GM23248 (cell line): ENCODE measurements at regions not wholly inside any gene's neighbourhood (a gene's known extent, or its start where the extent isn't known, plus 50 kb on each side); places are given as distances from the start of the nearest gene placed in this dataset.

Experiments
- DNase-seq: peaks from one replicate; pipeline ENCODE4 v3.0.0-alpha.2; 2015
- H2AFZ ChIP-seq: fragments of 200-600 bp; sonication (generic); 2 replicates; pipeline ENCODE4 v1.6.1; 2016; ENCODE audit warnings: antibody characterized with exemption
- H3F3A ChIP-seq: fragments of 200-600 bp; sonication (generic); 2 replicates; pipeline ENCODE4 v1.6.1; 2016; ENCODE audit warnings: mild to moderate bottlenecking, antibody characterized with exemption, mixed run types; ENCODE audit not compliant: insufficient read depth
- H3K27ac ChIP-seq: fragments of 200-600 bp; sonication (generic); 2 replicates; pipeline ENCODE4 v1.5.1; 2016; ENCODE audit warnings: mild to moderate bottlenecking
- H3K27me3 ChIP-seq: fragments of 200-600 bp; sonication (generic); replicated peaks from 2 replicates; pipeline ENCODE4 v1.6.1; 2016; ENCODE audit warnings: mild to moderate bottlenecking; ENCODE audit not compliant: insufficient read depth
- H3K36me3 ChIP-seq: fragments of 200-600 bp; sonication (generic); 2 replicates; pipeline ENCODE4 v1.6.1; 2016; ENCODE audit warnings: low read depth, mild to moderate bottlenecking
- H3K4me1 ChIP-seq: fragments of 200-600 bp; sonication (generic); 2 replicates; pipeline ENCODE4 v1.6.1; 2016; ENCODE audit warnings: mild to moderate bottlenecking; ENCODE audit not compliant: insufficient read depth
- H3K4me2 ChIP-seq: fragments of 200-600 bp; sonication (generic); one replicate; pipeline ENCODE4 v1.6.1; 2016; ENCODE audit warnings: mild to moderate bottlenecking; ENCODE audit not compliant: unreplicated experiment
- H3K4me3 ChIP-seq: fragments of 200-600 bp; sonication (generic); 2 replicates; pipeline ENCODE4 v1.5.1; 2016; ENCODE audit warnings: mild to moderate bottlenecking
- H3K79me2 ChIP-seq: fragments of 200-600 bp; sonication (generic); 2 replicates; pipeline ENCODE4 v1.6.1; 2016; ENCODE audit warnings: mild to moderate bottlenecking; ENCODE audit not compliant: insufficient read depth
- H3K9ac ChIP-seq: fragments of 200-600 bp; sonication (generic); 2 replicates; pipeline ENCODE4 v1.6.1; 2016; ENCODE audit warnings: mild to moderate bottlenecking
- H3K9me2 ChIP-seq: fragments of 200-600 bp; sonication (generic); 2 replicates; pipeline ENCODE4 v1.6.1; 2016; ENCODE audit warnings: mixed run types, mild to moderate bottlenecking, moderate library complexity; ENCODE audit not compliant: insufficient read depth
- H3K9me3 ChIP-seq: fragments of 200-600 bp; sonication (generic); one replicate; pipeline ENCODE4 v1.6.1; 2017; ENCODE audit warnings: low read depth
- H4K20me1 ChIP-seq: fragments of 200-600 bp; sonication (generic); 2 replicates; pipeline ENCODE4 v1.6.0; 2016; ENCODE audit not compliant: insufficient read depth
- EZH2 ChIP-seq: fragments of 200-600 bp; sonication (generic); IDR thresholded peaks from 2 replicates; pipeline ENCODE4 v1.6.1; 2018; ENCODE audit warnings: antibody characterized with exemption, mild to moderate bottlenecking; ENCODE audit not compliant: insufficient read depth, poor library complexity, severe bottlenecking
- EZH2phosphoT487 ChIP-seq: fragments of 200-600 bp; sonication (generic); IDR thresholded peaks from 2 replicates; pipeline ENCODE4 v1.6.1; 2018; ENCODE audit warnings: antibody characterized with exemption, moderate library complexity, mild to moderate bottlenecking, low read depth; ENCODE audit not compliant: insufficient read depth
- WGBS, 2 experiments: methylation state at CpG; one replicate each; pipeline ENCODE4 v1.1.6; 2015 to 2017; ENCODE audit warnings: low lambda C conversion rate in 2 of 2, low coverage in 1 of 2; ENCODE audit errors: missing lambda C conversion rate in 2 of 2; 5-methylcytosine and 5-hydroxymethylcytosine counted together
- in situ Hi-C: fragments of 300-500 bp; cut with MboI; formaldehyde crosslinking; loops from 2 replicates; pipeline ENCODE4 v1.15.0; 2020

DNA sequence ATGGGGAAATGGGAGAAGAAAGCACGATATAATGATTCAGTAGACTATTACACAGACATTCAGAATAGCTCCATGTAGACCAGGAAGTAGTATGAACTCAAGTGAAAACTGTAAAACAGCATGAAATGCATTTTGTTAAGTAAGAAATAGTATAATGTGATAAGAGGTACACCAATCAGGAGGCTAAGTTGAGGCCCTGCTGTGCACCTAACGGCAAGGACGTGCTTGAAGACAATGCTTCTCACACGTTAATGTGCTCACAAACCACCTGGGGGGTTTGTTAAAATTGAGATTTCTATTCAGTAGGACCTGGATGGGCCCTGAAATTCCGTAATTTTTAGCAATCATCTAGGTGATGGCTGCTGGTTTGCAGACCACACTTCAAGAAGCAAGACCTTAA is 178.9 kb upstream of the SULF2 start:
- H3K36me3 ChIP-seq = no peaks in the 10 kb centered on the region
- no peaks in the 10 kb centered on the region for H3K79me2 ChIP-seq
- in situ Hi-C loops = no loop called here
- H3K4me2 ChIP-seq = no peak overlapping the region
- H3K9me2 ChIP-seq = no peaks in the 10 kb centered on the region
- H3F3A ChIP-seq = no peaks in the 10 kb centered on the region
- 47 to 50% methylated on average over 5 of the region's 5 CpGs for WGBS, 2 experiments
- H2AFZ ChIP-seq = no peak overlapping the region
- no peak overlapping the region for H3K9ac ChIP-seq
- no peak for DNase-seq
- no peaks in the 10 kb centered on the region for H4K20me1 ChIP-seq
- no peak for TF ChIP-seq EZH2
- no peak for TF ChIP-seq EZH2phosphoT487
- H3K4me3 ChIP-seq = no peak overlapping the region
- no peaks in the 10 kb centered on the region for H3K9me3 ChIP-seq
- H3K27me3 ChIP-seq = peaks cover 18% of the 10 kb centered on the region; the same call in 1 of the 2 replicates
- no peaks in the 10 kb centered on the region for H3K4me1 ChIP-seq
- H3K27ac ChIP-seq = no peak overlapping the region

DNA sequence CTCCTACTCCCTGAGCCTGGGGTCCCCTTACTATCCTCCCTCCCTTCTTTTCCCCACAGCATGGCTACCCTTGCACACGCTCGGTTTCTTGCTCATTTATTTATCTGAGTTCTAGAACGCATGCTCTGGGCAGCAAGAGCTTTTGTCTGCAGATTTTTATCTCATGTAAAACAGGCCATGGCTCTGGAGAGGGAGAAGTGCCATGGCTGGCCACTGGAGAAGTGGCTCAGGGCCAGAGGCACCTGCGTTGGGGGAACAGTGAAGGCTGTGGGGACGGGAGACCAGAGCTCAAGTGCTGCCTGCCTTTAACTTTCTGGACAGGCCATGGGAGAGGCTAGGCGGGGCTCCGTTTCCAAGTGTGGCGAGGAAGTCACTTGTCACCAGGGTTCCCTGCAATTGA is 177.7 kb upstream of the SULF2 start:
- in situ Hi-C loops = no loop called here
- no peak overlapping the region for H3K4me3 ChIP-seq
- H3K4me1 ChIP-seq = no peaks in the 10 kb centered on the region
- DNase-seq = no peak
- H3K9me3 ChIP-seq = no peaks in the 10 kb centered on the region
- no peak overlapping the region for H2AFZ ChIP-seq
- no peaks in the 10 kb centered on the region for H3K9me2 ChIP-seq
- peaks cover 18% of the 10 kb centered on the region; the same call in 1 of the 2 replicates for H3K27me3 ChIP-seq
- H3K36me3 ChIP-seq = no peaks in the 10 kb centered on the region
- H3K79me2 ChIP-seq = no peaks in the 10 kb centered on the region
- H4K20me1 ChIP-seq = no peaks in the 10 kb centered on the region
- no peak overlapping the region for H3K9ac ChIP-seq
- 53 to 62% methylated on average over 8 of the region's 8 CpGs for WGBS, 2 experiments
- no peak overlapping the region for H3K4me2 ChIP-seq
- no peaks in the 10 kb centered on the region for H3F3A ChIP-seq
- TF ChIP-seq EZH2phosphoT487 (no peak), EZH2 (no peak)
- no peak overlapping the region for H3K27ac ChIP-seq

DNA sequence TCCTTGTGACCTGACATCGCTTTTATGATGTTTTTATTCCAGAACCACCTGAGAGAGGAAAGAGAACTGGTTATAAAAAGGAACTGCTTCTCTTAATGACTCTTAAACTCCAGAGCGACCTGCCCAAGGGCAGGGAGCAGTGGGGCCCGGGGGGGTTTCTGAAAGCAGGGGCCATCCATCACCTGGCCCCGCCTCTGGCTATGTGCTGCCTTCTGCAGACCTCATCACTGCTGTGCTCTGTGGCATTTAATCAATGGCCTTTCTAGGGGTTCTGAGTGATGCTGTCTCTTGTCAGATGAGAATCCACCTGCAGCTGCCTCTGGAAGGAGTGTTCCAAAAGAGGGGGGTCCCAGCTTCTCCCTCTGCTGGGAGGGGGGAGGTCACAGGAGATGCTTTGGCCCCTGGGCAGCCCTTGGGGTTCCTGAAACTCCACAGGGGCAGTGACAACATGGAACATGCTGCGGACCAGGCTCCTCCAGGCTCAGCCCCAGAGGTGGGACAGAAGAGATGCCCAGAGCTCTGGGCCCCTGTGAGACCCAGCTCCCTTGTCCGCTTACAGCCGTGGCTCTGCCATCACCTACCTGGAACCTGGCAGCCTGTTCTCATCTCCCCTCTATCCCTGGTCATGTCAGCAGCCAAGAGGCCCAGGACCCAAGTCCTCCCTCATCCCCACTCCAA is 177.1 kb upstream of the SULF2 start:
- Histone ChIP-seq H3F3A (no peaks in the 10 kb centered on the region), H4K20me1 (no peaks in the 10 kb centered on the region), H3K27ac (no peak overlapping the region), H3K79me2 (no peaks in the 10 kb centered on the region), H3K9me2 (no peaks in the 10 kb centered on the region), H3K27me3 (peaks cover 18% of the 10 kb centered on the region; the same call in 1 of the 2 replicates), H2AFZ (no peak overlapping the region), H3K4me3 (no peak overlapping the region), H3K9me3 (no peaks in the 10 kb centered on the region), H3K9ac (no peak overlapping the region), H3K4me1 (no peaks in the 10 kb centered on the region), H3K4me2 (no peak overlapping the region), H3K36me3 (no peaks in the 10 kb centered on the region)
- no peak for DNase-seq
- in situ Hi-C loops = no loop called here
- 55 to 61% methylated on average over 6 to 7 of the region's 7 CpGs for WGBS, 2 experiments
- TF ChIP-seq EZH2phosphoT487 (no peak), EZH2 (no peak)

DNA sequence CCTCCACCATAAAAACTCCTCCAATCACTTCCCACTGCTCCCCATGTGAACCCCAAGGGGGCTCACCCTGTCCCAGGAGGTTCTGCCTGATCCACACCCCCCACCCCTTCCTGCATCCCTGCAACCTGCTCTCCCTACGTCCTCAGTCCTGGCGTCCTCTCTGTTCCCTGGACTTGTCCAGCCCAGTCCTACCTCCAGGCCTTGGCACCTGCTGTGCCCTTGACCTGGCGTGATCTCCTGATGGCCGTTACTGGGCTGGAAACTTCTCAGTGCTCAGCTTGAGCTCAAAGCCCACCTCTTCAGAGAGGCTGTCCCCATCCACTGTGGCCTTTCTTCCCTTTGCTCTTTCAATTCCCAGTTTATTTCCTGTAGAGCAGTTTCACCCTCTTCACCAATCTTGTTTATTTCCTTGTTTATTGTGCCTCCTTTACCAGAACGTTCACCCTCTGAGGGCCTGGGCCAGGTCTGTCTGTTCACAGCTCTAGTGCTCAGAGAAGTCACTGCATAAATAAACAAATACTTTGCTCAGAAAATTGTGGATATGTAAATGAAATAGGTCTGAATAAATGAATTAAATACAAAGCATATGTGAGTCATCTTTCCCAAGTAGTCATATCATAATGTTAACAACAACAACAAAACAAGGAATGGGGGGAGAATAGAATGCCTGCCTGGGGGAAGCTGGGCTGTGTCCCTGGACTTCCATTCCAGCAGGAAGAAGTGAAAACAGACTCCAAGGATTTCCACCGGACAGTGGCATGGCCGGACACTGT is 175.7 kb upstream of the SULF2 start:
- Histone ChIP-seq H3K4me1 (no peaks in the 10 kb centered on the region), H3F3A (no peaks in the 10 kb centered on the region), H3K79me2 (no peaks in the 10 kb centered on the region), H3K4me3 (no peak overlapping the region), H2AFZ (no peak overlapping the region), H3K9me2 (no peaks in the 10 kb centered on the region), H3K27me3 (peaks cover 17% of the 10 kb centered on the region; the same call in 1 of the 2 replicates), H4K20me1 (no peaks in the 10 kb centered on the region), H3K27ac (no peak overlapping the region), H3K9me3 (no peaks in the 10 kb centered on the region), H3K36me3 (no peaks in the 10 kb centered on the region), H3K4me2 (no peak overlapping the region), H3K9ac (no peak overlapping the region)
- TF ChIP-seq EZH2 = no peak
- TF ChIP-seq EZH2phosphoT487 = no peak
- no peak for DNase-seq
- in situ Hi-C loops = no loop called here
- WGBS, 2 experiments = 66% methylated on average over 7 of the region's 7 CpGs
